ENCODE measurements at regions not wholly inside any gene's neighbourhood (a gene's known extent, or its start where the extent isn't known, plus 50 kb on each side); places are given as distances from the start of the nearest gene placed in this dataset.

- WGBS, 2 experiments (ENCODE audit: extremely low coverage in 1 of 2, insufficient coverage in 1 of 2, insufficient read length in 1 of 2, insufficient replicate concordance in 2 of 2, low coverage in 1 of 2, low lambda C conversion rate in 2 of 2, missing lambda C conversion rate in 1 of 2) = 90% methylated on average over 3 of the region's 3 CpGs; no CpG with 5 or more reads in 1 of the 2 experiments
- POLR2A ChIA-PET (ENCODE audit: partially characterized antibody) = no interaction called here
- TF ChIP-seq RNF2 (IDR thresholded peaks at IDR 0.05; ENCODE audit: borderline replicate concordance, low read depth, low read length, missing control alignments, poor library complexity, severe bottlenecking) (no peak), EGR1 (IDR thresholded peaks at IDR 0.05; ENCODE audit: borderline replicate concordance, low read depth, low read length) (no peak), ATF2 (IDR thresholded peaks at IDR 0.05; ENCODE audit: low read length) (no peak), KDM5A (IDR thresholded peaks at IDR 0.05; ENCODE audit: low read length) (no peak), ZNF274 (IDR thresholded peaks at IDR 0.05; ENCODE audit: borderline replicate concordance, extremely low read depth, low read length) (no peak), TAF7 (optimal IDR thresholded peaks at IDR 0.05; ENCODE audit: borderline replicate concordance, low read depth, low read length) (no peak), SIX5 (IDR thresholded peaks at IDR 0.05; ENCODE audit: low read depth, low read length) (no peak), ASH2L (IDR thresholded peaks at IDR 0.05; ENCODE audit: low read length) (no peak), CEBPB (IDR thresholded peaks at IDR 0.05; ENCODE audit: low read depth, low read length) (no peak), SP2 (IDR thresholded peaks at IDR 0.05; ENCODE audit: low read length) (no peak), CREB1 (IDR thresholded peaks at IDR 0.05) (no peak), TCF12 (IDR thresholded peaks at IDR 0.05; ENCODE audit: low read depth, low read length) (no peak), MAX (IDR thresholded peaks at IDR 0.05) (no peak), CTBP2 (IDR thresholded peaks at IDR 0.05; ENCODE audit: borderline replicate concordance, insufficient read depth, insufficient read length, low read length) (no peak)
Measured at GRCh38 chr2:224312741-224313140, 89.2 kb downstream of the FAM124B start.

More at GRCh38 chr2:224312741-224313140, 89.2 kb downstream of the FAM124B start:
- H2BK5ac ChIP-seq (ENCODE audit: low read depth, low read length) = no peak overlapping the region
- H3K79me1 ChIP-seq (ENCODE audit: low read depth, low read length) = no peaks in the 10 kb centered on the region
- no peak overlapping the region for H4K91ac ChIP-seq (replicated peaks; ENCODE audit: insufficient read length, low read length)
- CTCF ChIA-PET (ENCODE audit: partially characterized antibody) = interaction anchor here (1.0 to 1.9 kb wide), 3 partner anchors 10 to 27 kb away, joined by 3 to 5 read pairs (median 5); no protein-coding TSS in a partner anchor
- no peaks in the 10 kb centered on the region for H3K79me2 ChIP-seq (ENCODE audit: control insufficient read depth in 1 of 2, insufficient read depth in 2 of 2, low read length in 2 of 2)
- H3K23me2 ChIP-seq (ENCODE audit: low read depth, low read length) = no peaks in the 10 kb centered on the region
- no peaks in the 10 kb centered on the region for H4K20me1 ChIP-seq (replicated peaks in 1 of 2; ENCODE audit: control insufficient read depth in 1 of 2, insufficient read depth in 2 of 2, low read length in 2 of 2)
- no peak overlapping the region for H2BK20ac ChIP-seq (ENCODE audit: low read length)
- H3K36me3 ChIP-seq (ENCODE audit: control insufficient read depth in 2 of 4, insufficient read depth in 4 of 4, low read length in 3 of 4) = no peaks in the 10 kb centered on the region
- H3K9ac ChIP-seq (replicated peaks in 1 of 4; ENCODE audit: extremely low read depth in 1 of 4, low read depth in 3 of 4, low read length in 3 of 4) = no peak overlapping the region
- no peak overlapping the region for H3K4me2 ChIP-seq (ENCODE audit: insufficient read depth in 1 of 2, low read depth in 2 of 2, low read length in 2 of 2)
- no peak overlapping the region for H2BK12ac ChIP-seq (ENCODE audit: low read depth, low read length)
- H2AK5ac ChIP-seq (ENCODE audit: low read depth, low read length) = no peak overlapping the region
- no peak overlapping the region for H3K4ac ChIP-seq (replicated peaks; ENCODE audit: insufficient read length, low read depth, low read length)
- no peak overlapping the region for H2BK15ac ChIP-seq (ENCODE audit: low read length)
- DNase-seq (ENCODE audit: low read depth in 1 of 2, low spot score in 2 of 2) (no peak), FAIRE-seq (no peak)
- no peak overlapping the region for H3K4me3 ChIP-seq (ENCODE audit: extremely low read depth in 1 of 4, insufficient read depth in 2 of 4, low read depth in 3 of 4, low read length in 4 of 4)
- H3K27ac ChIP-seq (ENCODE audit: low read depth, low read length) = no peak overlapping the region
- H2AFZ ChIP-seq (ENCODE audit: low read length) = peak overlapping the region; percentile 14; the same call in 1 of the 2 replicates
- H2BK120ac ChIP-seq (replicated peaks; ENCODE audit: low read depth, low read length) = no peak overlapping the region
- H3K4me1 ChIP-seq (replicated peaks in 1 of 4; ENCODE audit: control insufficient read depth in 3 of 4, insufficient read depth in 4 of 4, low read length in 3 of 4) = 0 out of 7 replicates have a peak, but pooled peaks cover 0 to 4% (median 0%) of the 10 kb centered on the region in 4 experiments
- H3K14ac ChIP-seq (ENCODE audit: insufficient read length) = no peak overlapping the region
- H3K23ac ChIP-seq (ENCODE audit: insufficient read length) = no peak overlapping the region
- no peak overlapping the region for H4K5ac ChIP-seq (ENCODE audit: insufficient read length, low read depth, low read length)
- H4K8ac ChIP-seq (ENCODE audit: extremely low read depth, insufficient read depth, low read length) = no peak overlapping the region
- no peaks in the 10 kb centered on the region for H3K27me3 ChIP-seq (replicated peaks in 1 of 4; ENCODE audit: control insufficient read depth in 3 of 4, extremely low read depth in 1 of 4, insufficient read depth in 3 of 4, low read length in 3 of 4)
- H3K9me3 ChIP-seq (ENCODE audit: insufficient read depth in 2 of 2, low read depth in 1 of 2, low read length in 1 of 2) = no peaks in the 10 kb centered on the region
- no peak overlapping the region for H3K18ac ChIP-seq (ENCODE audit: extremely low read depth, low read length)
- H3K56ac ChIP-seq (replicated peaks; ENCODE audit: insufficient read length, low read depth, low read length) = no peak overlapping the region
